Breast epithelium (tissue), 4 donors: ENCODE measurements at regions not wholly inside any gene's neighbourhood (a gene's known extent, or its start where the extent isn't known, plus 50 kb on each side); places are given as distances from the start of the nearest gene placed in this dataset.

ENCODE experiments used
- DNase-seq, 2 donors: peaks; one replicate each; pipeline ENCODE4 v3.0.0-alpha.2; 2019; ENCODE audit warnings: low spot score in 2 of 2
- H3K27ac ChIP-seq, 2 donors: fragments of 200-600 bp; sonication (generic) in 1 of 2; one replicate each; pipeline ENCODE4 v1.5.1; 2016 to 2019; ENCODE audit warnings: mild to moderate bottlenecking in 1 of 2
- H3K27me3 ChIP-seq, 2 donors: fragments of 200-600 bp; sonication (generic) in 1 of 2; one replicate each; pipeline versions ENCODE4 v1.5.1 to v1.6.0; 2017 to 2019; ENCODE audit warnings: control low read depth in 1 of 2, mild to moderate bottlenecking in 1 of 2
- H3K36me3 ChIP-seq: fragments of 200-600 bp; one replicate; pipeline ENCODE4 v1.5.1; 2019
- H3K4me1 ChIP-seq, 2 donors: fragments of 200-600 bp; sonication (generic); one replicate each; pipeline ENCODE4 v1.5.1; 2016 to 2019; ENCODE audit warnings: control low read depth in 1 of 2
- H3K4me3 ChIP-seq, 3 donors: fragments of 200-600 bp; sonication (generic); 1 replicate in 2 of 3; 2 replicates in 1 of 3; pipeline ENCODE4 v1.5.1; 2016 to 2019; ENCODE audit warnings: mild to moderate bottlenecking in 3 of 3, moderate library complexity in 2 of 3
- H3K9me3 ChIP-seq, 2 donors: fragments of 200-600 bp; sonication (generic) in 1 of 2; one replicate each; pipeline ENCODE4 v1.5.1; 2016 to 2019; ENCODE audit warnings: control low read depth in 1 of 2
- POLR2A ChIP-seq: fragments of 450-650 bp; IDR thresholded peaks from one replicate; pipeline ENCODE4 v1.6.1; 2016; ENCODE audit warnings: antibody characterized with exemption, mild to moderate bottlenecking, moderate library complexity
- POLR2AphosphoS5 ChIP-seq, 3 donors: sonication (generic); formaldehyde crosslinking; IDR thresholded peaks; one replicate each; pipeline ENCODE4 v1.6.1; 2017; ENCODE audit warnings: antibody characterized with exemption in 3 of 3
- intact Hi-C: fragments of 100-400 bp; cut with DNase I; formaldehyde crosslinking; loops from one replicate; pipeline ENCODE4 v1.15.1; 2023; ENCODE audit warnings: low total_unique reads
- TF ChIP-seq, protein P1 (sequence below), 3 donors: fragments of 450-650 bp; IDR thresholded peaks; one replicate each; pipeline ENCODE4 v1.5.1; 2016 to 2017; ENCODE audit warnings: antibody characterized with exemption in 3 of 3, mild to moderate bottlenecking in 3 of 3, moderate library complexity in 3 of 3

DNA sequence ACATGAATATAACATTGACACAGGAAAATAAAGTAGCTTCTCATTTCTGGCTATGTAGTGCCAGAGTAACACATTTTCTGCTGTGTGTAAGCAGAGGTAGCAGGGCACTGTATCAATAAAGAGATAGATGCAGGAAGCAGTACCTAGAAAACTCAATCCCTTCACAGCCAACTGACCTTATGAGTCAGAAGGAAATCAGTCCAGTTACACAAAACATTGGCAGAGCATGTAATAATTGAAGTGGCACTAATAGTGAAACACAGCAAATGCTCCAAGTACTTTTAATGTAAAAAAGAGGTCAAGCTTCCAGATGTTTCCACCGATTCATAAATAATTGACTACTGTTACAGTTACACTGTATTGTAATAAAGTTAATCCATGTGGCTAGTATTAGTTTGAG, 706.6 kb downstream of the EFNA5 start:
- TF ChIP-seq, protein P1, sequence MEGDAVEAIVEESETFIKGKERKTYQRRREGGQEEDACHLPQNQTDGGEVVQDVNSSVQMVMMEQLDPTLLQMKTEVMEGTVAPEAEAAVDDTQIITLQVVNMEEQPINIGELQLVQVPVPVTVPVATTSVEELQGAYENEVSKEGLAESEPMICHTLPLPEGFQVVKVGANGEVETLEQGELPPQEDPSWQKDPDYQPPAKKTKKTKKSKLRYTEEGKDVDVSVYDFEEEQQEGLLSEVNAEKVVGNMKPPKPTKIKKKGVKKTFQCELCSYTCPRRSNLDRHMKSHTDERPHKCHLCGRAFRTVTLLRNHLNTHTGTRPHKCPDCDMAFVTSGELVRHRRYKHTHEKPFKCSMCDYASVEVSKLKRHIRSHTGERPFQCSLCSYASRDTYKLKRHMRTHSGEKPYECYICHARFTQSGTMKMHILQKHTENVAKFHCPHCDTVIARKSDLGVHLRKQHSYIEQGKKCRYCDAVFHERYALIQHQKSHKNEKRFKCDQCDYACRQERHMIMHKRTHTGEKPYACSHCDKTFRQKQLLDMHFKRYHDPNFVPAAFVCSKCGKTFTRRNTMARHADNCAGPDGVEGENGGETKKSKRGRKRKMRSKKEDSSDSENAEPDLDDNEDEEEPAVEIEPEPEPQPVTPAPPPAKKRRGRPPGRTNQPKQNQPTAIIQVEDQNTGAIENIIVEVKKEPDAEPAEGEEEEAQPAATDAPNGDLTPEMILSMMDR (IDR thresholded peaks at IDR 0.05), result no peak
- no peak for TF ChIP-seq POLR2AphosphoS5 (IDR thresholded peaks at IDR 0.05)
- no peak for TF ChIP-seq POLR2A
- DNase-seq, result no peak
- no peaks in the 10 kb centered on the region for H3K9me3 ChIP-seq
- no peaks in the 10 kb centered on the region for H3K36me3 ChIP-seq
- H3K27me3 ChIP-seq, result no peaks in the 10 kb centered on the region
- no peak overlapping the region for H3K4me3 ChIP-seq
- H3K4me1 ChIP-seq, result no peaks in the 10 kb centered on the region
- intact Hi-C loops, result no loop called here
- H3K27ac ChIP-seq, result no peak overlapping the region

DNA sequence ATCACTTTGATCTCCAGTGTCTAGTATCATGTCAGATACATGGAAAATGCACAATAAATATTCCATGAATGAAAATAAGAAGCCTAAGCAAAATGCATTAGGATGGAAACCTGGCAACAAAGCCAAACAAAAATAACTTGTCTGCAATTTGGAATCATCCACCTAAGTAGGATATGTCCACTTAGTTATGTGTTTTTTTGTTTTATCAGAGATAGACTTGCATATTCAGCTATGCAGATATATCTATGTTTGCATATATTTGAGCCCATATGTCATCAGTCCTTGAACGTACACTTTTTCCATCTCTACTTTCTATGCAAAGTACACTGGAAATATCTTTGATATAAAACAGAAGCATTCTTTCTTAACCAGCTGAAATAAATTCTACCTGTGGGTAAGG, 707.1 kb downstream of the EFNA5 start:
- DNase-seq, result no peak
- H3K27me3 ChIP-seq, result no peaks in the 10 kb centered on the region
- no peaks in the 10 kb centered on the region for H3K4me1 ChIP-seq
- no peak overlapping the region for H3K27ac ChIP-seq
- TF ChIP-seq, protein P1 (IDR thresholded peaks at IDR 0.05), result no peak
- TF ChIP-seq POLR2AphosphoS5 (IDR thresholded peaks at IDR 0.05) (no peak), POLR2A (no peak)
- H3K36me3 ChIP-seq, result no peaks in the 10 kb centered on the region
- intact Hi-C loops, result no loop called here
- no peak overlapping the region for H3K4me3 ChIP-seq
- H3K9me3 ChIP-seq, result no peaks in the 10 kb centered on the region

DNA sequence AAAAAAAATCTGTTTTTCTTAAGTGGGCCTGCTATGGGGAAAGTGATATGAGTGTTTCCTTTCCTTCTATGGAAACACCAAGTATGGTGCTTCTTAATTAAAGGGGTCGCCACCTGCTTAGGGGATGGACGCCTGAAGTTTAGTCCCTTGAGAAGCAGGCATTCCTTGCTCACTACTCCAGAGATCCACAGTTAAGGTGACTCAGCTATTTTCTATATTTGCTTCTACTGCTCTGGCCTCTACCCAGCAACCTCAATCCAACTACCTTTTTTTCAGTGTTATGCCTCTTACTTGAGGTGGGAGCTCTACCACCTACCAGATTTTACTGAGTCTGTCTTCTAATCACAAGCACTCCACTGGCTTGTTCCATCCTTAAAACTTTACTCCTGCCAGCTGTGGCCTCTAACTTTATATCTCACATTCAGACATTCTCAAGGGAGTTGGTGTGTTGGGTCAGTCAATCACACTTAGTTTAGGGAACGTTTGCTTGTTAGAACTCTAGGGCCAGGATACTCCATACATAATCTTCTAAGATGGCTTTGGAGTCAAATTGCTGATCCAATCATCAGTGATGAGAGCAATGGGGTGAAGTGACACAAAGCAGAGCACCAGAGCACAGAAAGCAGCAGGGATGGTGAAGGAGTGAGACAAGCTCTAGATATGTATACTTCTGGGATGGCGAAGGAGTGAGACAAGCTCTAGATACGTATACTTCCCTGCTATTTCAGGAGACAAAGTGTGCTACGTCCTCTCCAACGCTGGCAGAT, 708.1 kb downstream of the EFNA5 start:
- no peaks in the 10 kb centered on the region for H3K9me3 ChIP-seq
- TF ChIP-seq POLR2A (no peak), POLR2AphosphoS5 (IDR thresholded peaks at IDR 0.05) (no peak)
- TF ChIP-seq, protein P1 (IDR thresholded peaks at IDR 0.05), result no peak
- H3K36me3 ChIP-seq, result no peaks in the 10 kb centered on the region
- no peaks in the 10 kb centered on the region for H3K4me1 ChIP-seq
- no peak overlapping the region for H3K4me3 ChIP-seq
- no peaks in the 10 kb centered on the region for H3K27me3 ChIP-seq
- no peak overlapping the region for H3K27ac ChIP-seq
- DNase-seq, result no peak
- intact Hi-C loops, result no loop called here

DNA sequence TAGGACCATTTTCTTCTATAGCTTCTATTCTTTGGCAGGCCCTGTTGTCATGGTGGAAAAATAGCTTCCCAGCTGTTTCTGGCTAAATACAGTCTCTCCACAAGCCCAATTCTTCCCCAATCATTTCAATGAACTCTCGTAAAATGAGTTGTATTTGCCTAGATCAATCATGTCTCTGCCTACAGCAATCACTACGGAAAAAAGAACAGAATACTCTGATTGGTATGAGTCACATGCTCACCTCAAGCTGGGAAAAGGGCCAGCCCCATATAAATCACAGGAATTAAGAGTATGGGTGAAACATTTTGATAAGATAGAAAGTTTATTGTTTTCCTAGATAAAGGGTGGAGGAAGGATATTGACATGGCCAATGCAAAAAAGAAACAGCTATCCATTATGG, 711.4 kb downstream of the EFNA5 start:
- no peak overlapping the region for H3K4me3 ChIP-seq
- DNase-seq, result no peak
- H3K4me1 ChIP-seq, result no peaks in the 10 kb centered on the region
- no peak overlapping the region for H3K27ac ChIP-seq
- H3K9me3 ChIP-seq, result no peaks in the 10 kb centered on the region
- intact Hi-C loops, result no loop called here
- TF ChIP-seq POLR2AphosphoS5 (IDR thresholded peaks at IDR 0.05) (no peak), POLR2A (no peak)
- TF ChIP-seq, protein P1 (IDR thresholded peaks at IDR 0.05), result no peak
- no peaks in the 10 kb centered on the region for H3K27me3 ChIP-seq
- H3K36me3 ChIP-seq, result no peaks in the 10 kb centered on the region

DNA sequence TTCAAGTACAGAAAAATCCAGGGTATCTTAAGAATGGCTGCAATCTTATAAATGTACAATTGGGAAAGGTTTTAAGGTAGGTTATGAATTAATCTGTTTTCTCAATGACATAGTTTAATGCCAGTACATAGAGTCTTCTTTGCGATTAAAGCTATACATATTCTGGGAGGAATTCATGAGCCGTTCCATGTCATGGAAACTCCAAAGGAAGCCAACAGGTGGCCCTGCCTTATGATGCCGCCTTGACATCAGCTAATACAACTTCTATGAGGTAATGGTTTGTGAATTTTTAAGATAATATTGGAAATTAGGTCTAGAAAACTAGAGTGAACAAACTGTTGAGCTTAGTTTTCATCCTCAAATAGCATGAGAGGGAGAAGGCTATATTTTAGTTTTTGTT, 713.4 kb downstream of the EFNA5 start:
- Histone ChIP-seq H3K4me1 (no peaks in the 10 kb centered on the region), H3K9me3 (no peaks in the 10 kb centered on the region), H3K36me3 (no peaks in the 10 kb centered on the region), H3K27me3 (no peaks in the 10 kb centered on the region), H3K4me3 (no peak overlapping the region), H3K27ac (no peak overlapping the region)
- DNase-seq, result no peak
- intact Hi-C loops, result no loop called here
- TF ChIP-seq, protein P1 (IDR thresholded peaks at IDR 0.05), result no peak
- no peak for TF ChIP-seq POLR2A
- no peak for TF ChIP-seq POLR2AphosphoS5 (IDR thresholded peaks at IDR 0.05)
